ENCODE measurements at regions not wholly inside any gene's neighbourhood (a gene's known extent, or its start where the extent isn't known, plus 50 kb on each side); places are given as distances from the start of the nearest gene placed in this dataset.
"Not testable (repeated sequence)": the region's sequence is repeated elsewhere in the genome, so short reads cannot be mapped to it uniquely, and the experiment has no call there.

GRCh38 chr12:86659985-86660384, 403.8 kb upstream of the MGAT4C start:
- no peak overlapping the region for H3K4me3 ChIP-seq (ENCODE audit: low read length)
- DNase-seq (ENCODE audit: low read depth, low spot score) = no peak

DNA sequence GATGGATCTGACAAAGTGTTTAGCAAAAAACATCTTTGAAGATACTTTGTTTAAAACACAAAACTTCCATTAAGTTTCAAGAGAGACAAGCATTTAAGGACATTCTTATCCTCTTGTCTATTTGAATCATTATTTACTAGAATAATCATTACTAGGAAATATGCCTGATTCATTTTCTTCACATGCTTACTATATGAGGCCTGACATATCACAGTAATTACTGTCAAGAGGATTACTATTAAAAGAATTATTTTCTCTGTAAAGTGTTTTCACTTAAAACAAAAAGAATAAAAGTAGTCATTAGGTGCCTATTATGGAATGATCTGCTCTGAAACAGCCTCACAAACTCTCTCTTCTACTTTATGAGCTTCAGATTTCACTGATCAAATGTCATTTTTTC, 402.1 kb upstream of the MGAT4C start:
- DNase-seq (ENCODE audit: low read depth, low spot score) = no peak
- H3K4me3 ChIP-seq (ENCODE audit: low read length) = no peak overlapping the region

- no peak for DNase-seq (ENCODE audit: low read depth, low spot score)
- H3K4me3 ChIP-seq (ENCODE audit: low read length) = no peak overlapping the region
These were observed 391.6 kb upstream of the MGAT4C start for GRCh38 chr12:86647800-86648199.

- no peak for DNase-seq (ENCODE audit: low read depth, low spot score)
- no peak overlapping the region for H3K4me3 ChIP-seq (ENCODE audit: low read length)
These were observed 378.5 kb upstream of the MGAT4C start for GRCh38 chr12:86634456-86635410.

DNA sequence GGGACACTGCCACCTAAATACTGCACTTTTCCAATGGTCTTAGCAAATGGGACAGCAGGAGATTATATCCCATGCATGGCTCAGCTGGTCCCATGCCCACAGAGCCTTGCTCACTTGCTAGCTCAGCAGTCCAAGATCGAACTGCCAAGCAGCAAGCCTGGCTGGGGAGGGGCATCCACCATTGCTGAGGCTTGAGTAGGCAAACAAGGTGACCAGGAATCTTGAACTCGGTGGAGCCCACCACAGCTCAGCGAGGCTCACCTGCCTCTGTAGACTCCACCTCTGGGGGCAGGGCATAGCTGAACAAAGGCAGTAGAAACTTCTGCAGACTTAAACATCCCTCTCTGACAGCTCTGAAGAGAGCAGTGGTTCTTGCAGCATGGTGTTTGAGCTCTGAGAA, 370.8 kb upstream of the MGAT4C start:
- no peak overlapping the region for H3K4me3 ChIP-seq (ENCODE audit: low read length)
- no peak for DNase-seq (ENCODE audit: low read depth, low spot score)

DNA sequence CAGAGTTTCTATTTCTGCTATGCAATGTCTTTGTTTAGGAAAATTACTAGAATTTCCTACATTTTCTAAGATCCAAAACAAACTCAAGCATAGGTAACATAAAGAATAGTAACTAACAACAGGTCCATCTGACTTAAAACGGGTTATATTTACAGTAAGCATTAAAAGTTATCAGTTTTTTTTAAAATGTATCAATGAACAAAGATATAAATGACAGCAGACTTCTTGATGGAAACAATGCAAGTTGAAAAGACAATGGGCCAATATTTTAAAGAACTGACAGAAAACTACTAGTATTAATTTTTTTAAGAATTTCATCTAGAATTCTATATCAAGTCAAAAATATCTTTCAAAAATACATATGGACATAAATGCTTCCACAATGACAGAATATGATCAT, 367.1 kb upstream of the MGAT4C start:
- H3K4me3 ChIP-seq (ENCODE audit: low read length) = no peak overlapping the region
- no peak for DNase-seq (ENCODE audit: low read depth, low spot score)

DNA sequence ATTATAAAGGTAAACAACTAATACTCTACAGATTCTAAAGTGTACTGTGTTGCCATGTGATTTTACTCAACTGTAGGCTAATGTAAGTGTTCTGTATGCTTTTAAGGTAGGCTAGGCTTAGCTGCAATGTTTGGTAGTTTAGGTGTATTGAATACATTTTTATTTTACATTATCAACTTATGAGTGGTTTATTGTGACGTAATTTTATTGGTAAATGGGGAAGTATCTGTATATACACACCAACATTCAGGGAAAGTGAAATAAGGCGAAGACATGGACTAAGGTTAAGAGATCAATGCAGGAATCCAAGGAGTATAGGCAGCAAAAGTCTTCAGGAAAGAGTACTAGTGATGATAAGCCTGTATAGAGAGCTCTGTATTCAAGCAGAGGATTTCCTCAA, 365.8 kb upstream of the MGAT4C start:
- no peak for DNase-seq (ENCODE audit: low read depth, low spot score)
- no peak overlapping the region for H3K4me3 ChIP-seq (ENCODE audit: low read length)

DNA sequence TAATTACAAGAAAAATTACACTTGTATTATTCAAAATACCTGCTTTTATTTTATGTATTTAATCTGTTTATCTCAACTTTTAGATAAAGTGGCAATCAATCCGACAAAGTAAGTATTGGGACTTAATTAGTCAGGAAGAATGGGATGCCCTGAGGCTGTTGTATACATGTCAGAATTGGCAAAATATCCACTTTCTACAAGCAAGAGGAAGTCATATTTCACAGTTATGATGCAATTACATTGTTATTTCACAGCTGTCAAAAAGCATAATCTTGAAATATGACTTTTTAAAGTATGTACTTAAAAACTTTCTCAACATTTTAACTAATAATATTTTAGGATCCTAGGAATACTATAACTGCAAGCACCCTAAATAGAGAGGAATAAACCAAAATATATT, 357.1 kb upstream of the MGAT4C start:
- no peak for DNase-seq (ENCODE audit: low read depth, low spot score)
- no peak overlapping the region for H3K4me3 ChIP-seq (ENCODE audit: low read length)

- H3K4me3 ChIP-seq (ENCODE audit: low read length) = no peak overlapping the region
- DNase-seq (ENCODE audit: low read depth, low spot score) = no peak
These were observed 352.4 kb upstream of the MGAT4C start for GRCh38 chr12:86608638-86609037.

- no peak for DNase-seq (ENCODE audit: low read depth, low spot score)
- no peak overlapping the region for H3K4me3 ChIP-seq (ENCODE audit: low read length)
These were observed 345.5 kb upstream of the MGAT4C start for GRCh38 chr12:86601550-86602308.

DNA sequence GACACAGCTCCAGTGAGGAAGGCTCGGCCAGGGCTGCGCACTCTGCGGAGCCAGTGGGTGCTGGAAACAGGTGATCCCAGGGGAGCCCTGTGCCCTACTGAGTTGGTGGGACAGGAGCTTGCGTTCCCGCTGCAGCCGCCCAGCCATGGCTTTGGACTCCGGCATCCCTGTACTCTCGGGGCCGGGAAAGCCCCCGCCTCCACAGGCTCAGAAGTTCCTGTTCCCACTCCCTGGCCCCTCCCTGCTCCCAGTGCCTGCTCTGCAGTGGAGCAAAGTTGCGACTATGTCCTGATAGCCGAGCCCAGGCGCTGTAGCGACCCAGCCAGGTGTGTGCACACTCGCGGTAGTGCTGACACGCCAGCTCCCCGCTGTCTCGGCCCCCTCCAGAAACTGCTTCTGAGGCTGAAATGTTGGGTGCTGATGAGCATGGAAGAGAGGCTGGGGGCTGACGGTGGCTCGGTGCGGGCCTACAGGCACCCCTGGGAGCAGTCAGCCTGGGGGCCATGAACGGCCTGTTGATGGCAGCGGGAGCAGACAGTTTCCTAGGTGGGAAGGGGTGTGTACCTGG, 344.6 kb upstream of the MGAT4C start:
- H3K4me3 ChIP-seq (ENCODE audit: low read length) = no peak overlapping the region
- DNase-seq (ENCODE audit: low read depth, low spot score) = no peak

DNA sequence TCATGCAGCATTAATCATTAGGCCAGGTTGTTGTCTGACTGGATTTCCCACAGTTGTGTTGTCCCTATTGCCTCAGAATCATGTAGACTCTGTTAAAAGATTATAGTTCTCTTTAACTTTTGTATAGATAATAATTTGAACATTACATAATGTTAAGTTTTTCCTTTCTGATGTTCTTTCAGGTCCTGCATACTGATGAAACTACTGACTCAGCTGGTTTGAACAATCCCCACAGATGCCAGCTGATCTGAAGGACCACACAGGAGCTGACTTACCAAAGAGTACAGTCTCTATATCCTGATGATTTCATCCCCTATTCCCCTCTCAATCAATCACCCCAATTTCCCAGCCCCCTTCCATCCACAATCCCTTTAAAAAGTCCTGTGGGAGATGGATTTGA, 341.2 kb upstream of the MGAT4C start:
- DNase-seq (ENCODE audit: low read depth, low spot score) = no peak
- H3K4me3 ChIP-seq (ENCODE audit: low read length) = no peak overlapping the region

- no peak for DNase-seq (ENCODE audit: low read depth, low spot score)
- no peak overlapping the region for H3K4me3 ChIP-seq (ENCODE audit: low read length)
These were observed 334.1 kb upstream of the MGAT4C start for GRCh38 chr12:86590296-86590695.

DNA sequence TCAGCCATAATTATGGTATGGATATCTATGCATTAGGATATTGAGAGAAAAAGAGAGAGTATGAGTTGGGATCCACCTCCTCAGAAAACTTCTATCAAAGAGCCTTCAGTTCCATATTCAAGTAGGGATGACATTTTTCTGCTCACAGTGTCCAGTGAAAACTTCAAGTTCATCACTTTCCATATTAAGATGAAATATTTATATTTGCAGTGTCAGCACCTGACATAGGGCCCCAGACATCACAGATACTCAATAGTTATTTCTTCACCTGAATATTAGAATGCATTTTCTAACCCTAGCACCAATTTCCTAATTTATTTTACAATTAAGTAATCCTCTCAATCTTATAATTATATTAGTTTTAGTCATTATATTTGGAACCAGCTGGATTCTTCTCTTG, 318.0 kb upstream of the MGAT4C start:
- H3K4me3 ChIP-seq (ENCODE audit: low read length) = no peak overlapping the region
- DNase-seq (ENCODE audit: low read depth, low spot score) = no peak

- no peak overlapping the region for H3K4me3 ChIP-seq (ENCODE audit: low read length)
These were observed 316.3 kb upstream of the MGAT4C start for GRCh38 chr12:86572455-86572854.

DNA sequence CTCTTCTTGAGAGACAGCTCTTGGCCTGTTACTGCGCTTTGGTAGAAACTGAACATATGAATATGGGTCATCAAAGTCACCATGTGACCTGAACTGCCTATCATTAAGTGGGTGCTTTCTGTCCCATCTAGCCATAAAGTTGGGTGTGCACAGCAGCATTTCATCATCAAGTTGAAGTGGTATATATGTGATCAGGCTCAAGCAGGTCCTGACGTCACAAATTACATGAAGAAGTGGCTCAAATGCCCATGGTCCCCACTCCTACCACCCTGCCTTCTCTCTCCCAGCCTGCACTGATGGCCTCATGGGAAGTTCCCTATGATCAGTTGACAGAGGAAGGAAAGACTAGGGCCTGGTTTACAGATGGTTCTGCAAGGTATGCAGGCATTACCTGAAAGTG, 308.8 kb upstream of the MGAT4C start:
- H3K4me3 ChIP-seq (ENCODE audit: low read length) = no peak overlapping the region
- DNase-seq (ENCODE audit: low read depth, low spot score) = no peak

More at GRCh38 chr12:86572455-86572854, 316.3 kb upstream of the MGAT4C start:
- DNase-seq (ENCODE audit: low read depth, low spot score) = no peak

DNA sequence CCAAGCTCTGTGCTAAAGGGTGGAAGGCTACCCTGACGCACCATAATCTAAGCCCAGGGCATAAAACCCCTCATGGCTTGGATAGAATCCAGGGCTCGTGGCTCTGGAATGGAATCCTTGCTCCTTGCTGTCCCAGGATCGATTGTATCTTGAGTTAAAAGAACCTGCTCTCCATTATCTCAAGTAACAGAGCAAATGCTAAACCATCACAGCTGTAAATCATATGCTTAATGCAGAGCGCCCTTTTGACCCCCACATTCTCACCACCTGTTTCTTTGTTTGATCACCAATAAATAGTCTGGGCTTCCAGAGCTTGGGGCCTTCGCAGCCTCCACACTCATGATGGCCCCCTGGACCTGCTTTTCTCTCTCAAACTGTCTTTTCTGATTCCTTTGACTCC, 299.3 kb upstream of the MGAT4C start:
- not testable (repeated sequence) for H3K4me3 ChIP-seq (ENCODE audit: low read length); DNase-seq (ENCODE audit: low read depth, low spot score)

- DNase-seq (ENCODE audit: low read depth, low spot score) = no peak
- H3K4me3 ChIP-seq (ENCODE audit: low read length) = no peak overlapping the region
These were observed 295.0 kb upstream of the MGAT4C start for GRCh38 chr12:86551146-86551571.

- DNase-seq (ENCODE audit: low read depth, low spot score) = no peak
- H3K4me3 ChIP-seq (ENCODE audit: low read length) = no peak overlapping the region
These were observed 294.3 kb upstream of the MGAT4C start for GRCh38 chr12:86550218-86551145.

Data from Jurkat, Clone E6-1 (cell line).